Ovary (tissue), 7 donors: ENCODE measurements at regions not wholly inside any gene's neighbourhood (a gene's known extent, or its start where the extent isn't known, plus 50 kb on each side); places are given as distances from the start of the nearest gene placed in this dataset.

Experiments
- DNase-seq, 5 donors: peaks; one replicate each; pipeline ENCODE4 v3.0.0-alpha.2; 2019 to 2020
- H3K27ac ChIP-seq, 2 donors: fragments of 200-600 bp; one replicate each; pipeline versions ENCODE4 v1.5.1 to v1.8.0; 2019 to 2022
- H3K27me3 ChIP-seq: fragments of 200-600 bp; one replicate; pipeline ENCODE4 v1.8.0; 2022
- H3K36me3 ChIP-seq: fragments of 200-600 bp; sonication (generic); one replicate; pipeline ENCODE4 v1.5.1; 2019
- H3K4me1 ChIP-seq: one replicate; pipeline ENCODE4 v1.8.1; 2013; ENCODE audit warnings: mild to moderate bottlenecking, moderate library complexity; ENCODE audit not compliant: insufficient read depth
- H3K4me3 ChIP-seq: fragments of 200-600 bp; sonication (generic); one replicate; pipeline ENCODE4 v1.5.1; 2017
- H3K9me3 ChIP-seq, 2 donors: fragments of 200-600 bp in 1 of 2; sonication (generic) in 1 of 2; one replicate each; pipeline versions ENCODE4 v1.5.1 to v1.8.1; 2013 to 2019; ENCODE audit warnings: mild to moderate bottlenecking in 1 of 2, moderate library complexity in 1 of 2
- CTCF ChIP-seq, 3 donors: fragments of 450-650 bp in 2 of 3; fragments of 200-600 bp in 1 of 3; IDR thresholded peaks; one replicate each; pipeline versions ENCODE4 v1.5.1 to v1.8.0; 2016 to 2022; ENCODE audit warnings: antibody characterized with exemption in 3 of 3, mild to moderate bottlenecking in 1 of 3
- EP300 ChIP-seq: sonication (generic); formaldehyde crosslinking; IDR thresholded peaks from one replicate; pipeline ENCODE4 v1.6.1; 2017; ENCODE audit warnings: antibody characterized with exemption
- POLR2A ChIP-seq: fragments of 450-650 bp; IDR thresholded peaks from one replicate; pipeline ENCODE4 v1.6.1; 2017; ENCODE audit warnings: antibody characterized with exemption, mild to moderate bottlenecking, moderate library complexity
- WGBS, 3 donors: extraction: QIAGEN DNeasy Blood & Tissue Kit in 1 of 3; methylation state at CpG; one replicate each; pipeline versions ENCODE4 v1.1.5 to v1.1.7; 2013 to 2017; 5-methylcytosine and 5-hydroxymethylcytosine counted together
- intact Hi-C, 4 donors: fragments of 100-400 bp; cut with DNase I; formaldehyde crosslinking; loops; one replicate each; pipeline versions ENCODE4 v1.11.0 to v1.15.1; 2022 to 2023
- donor health status: DM: no; HTN: no; CAD: no; lungs with moderate emphysema.
- donor health status: DM: no; HTN: no; CAD: no.
- donor health status: Bipolar disorder and iron deficiency.
- donor health status: DM: no; HTN: no; CAD: no.
- donor health status: DM: yes; HTN: yes; CAD: no.

- H3K27me3 ChIP-seq: no peaks in the 10 kb centered on the region
- H3K36me3 ChIP-seq: no peaks in the 10 kb centered on the region
- H3K4me3 ChIP-seq: no peak overlapping the region
- no peaks in the 10 kb centered on the region for H3K9me3 ChIP-seq
- no peak overlapping the region for H3K27ac ChIP-seq
- H3K4me1 ChIP-seq: peaks cover 2% of the 10 kb centered on the region
- TF ChIP-seq EP300 (no peak), POLR2A (no peak), CTCF (IDR thresholded peaks at IDR 0.05) (no peak)
- intact Hi-C loops: no loop called here
- no peak for DNase-seq
Measured at GRCh38 chr12:18794000-18794399, 56.1 kb downstream of the CAPZA3 start.

DNA sequence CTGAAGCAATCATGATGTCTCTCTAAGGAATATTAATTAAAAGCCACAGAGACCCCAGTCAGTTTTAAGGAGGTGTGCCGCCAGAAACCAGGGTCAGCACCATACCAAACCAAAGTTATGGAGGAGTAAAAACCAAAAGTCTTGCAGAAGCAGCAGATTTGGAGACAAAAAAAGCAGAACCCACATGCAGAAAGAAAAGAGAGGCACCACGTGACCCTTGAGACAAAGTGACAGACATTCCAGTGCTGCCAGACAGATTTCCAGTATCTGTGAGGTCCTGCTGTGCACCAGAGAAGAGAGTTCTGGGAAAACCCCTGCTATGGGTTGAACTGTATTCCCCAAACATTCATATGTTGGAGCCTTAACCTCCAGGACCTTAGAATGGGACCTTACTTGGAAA lies 59.7 kb downstream of the CAPZA3 start:
- Histone ChIP-seq H3K4me1 (peaks cover 2% of the 10 kb centered on the region), H3K36me3 (no peaks in the 10 kb centered on the region), H3K4me3 (no peak overlapping the region), H3K27me3 (no peaks in the 10 kb centered on the region), H3K27ac (no peak overlapping the region), H3K9me3 (no peaks in the 10 kb centered on the region)
- WGBS, 3 donors: 86 to 90% (median 88%) methylated on average over 2 of the region's 2 CpGs
- TF ChIP-seq EP300 (no peak), CTCF (IDR thresholded peaks at IDR 0.05) (no peak), POLR2A (no peak)
- intact Hi-C loops: no loop called here
- DNase-seq: no peak

DNA sequence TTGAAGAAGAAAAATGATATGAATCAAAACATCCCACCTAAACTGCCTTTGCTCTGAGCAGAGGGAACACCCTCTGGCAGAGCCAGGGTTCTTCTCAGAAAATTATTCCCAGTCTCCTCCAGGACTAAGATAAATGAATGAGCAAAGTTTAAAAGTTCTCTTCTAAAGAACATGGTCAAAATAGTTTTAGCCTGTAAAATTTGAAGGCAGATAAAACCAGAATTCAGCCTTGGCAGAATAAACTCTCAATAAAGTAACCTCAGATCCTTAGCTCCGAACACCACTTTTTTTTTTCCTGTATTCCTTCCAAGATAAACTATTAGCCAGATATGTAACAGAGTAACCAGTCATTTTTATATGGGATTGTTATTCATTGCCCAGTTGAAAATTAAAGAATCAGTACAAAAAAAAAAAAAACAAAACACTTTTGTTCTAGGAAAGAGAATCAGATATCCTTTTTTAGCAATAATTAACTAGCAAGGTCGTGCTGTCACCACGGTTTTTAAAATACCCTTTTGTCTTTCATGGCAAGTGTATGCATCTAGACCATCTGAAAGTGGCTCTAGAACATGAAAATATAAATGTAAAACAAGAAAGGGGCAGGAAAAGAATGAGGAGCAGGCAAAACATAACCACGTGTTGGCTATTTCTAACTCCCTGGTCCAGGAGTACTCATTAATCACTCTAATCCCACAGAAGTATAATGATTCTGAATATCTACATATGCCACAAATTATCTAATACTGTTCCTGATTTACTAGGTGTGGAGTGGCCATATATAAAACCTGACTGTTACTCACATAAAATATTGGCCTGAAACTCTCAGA lies 60.8 kb downstream of the CAPZA3 start:
- Histone ChIP-seq H3K4me3 (no peak overlapping the region), H3K27me3 (no peaks in the 10 kb centered on the region), H3K36me3 (no peaks in the 10 kb centered on the region), H3K27ac (peak overlapping the region in 1 of 2 donors; percentile 21), H3K4me1 (peaks cover 2% of the 10 kb centered on the region), H3K9me3 (no peaks in the 10 kb centered on the region)
- no peak for TF ChIP-seq CTCF (IDR thresholded peaks at IDR 0.05)
- TF ChIP-seq POLR2A: no peak
- no peak for TF ChIP-seq EP300
- WGBS, 3 donors: 1 to 2% (median 1%) methylated on average over 4 of the region's 4 CpGs
- intact Hi-C loops: no loop called here
- DNase-seq: no peak

GRCh38 chr12:18799561-18799960 lies 61.6 kb downstream of the CAPZA3 start:
- WGBS, 3 donors: 65 to 86% (median 84%) methylated on average over 1 of the region's 1 CpG
- H3K27me3 ChIP-seq: no peaks in the 10 kb centered on the region
- DNase-seq: no peak
- H3K4me3 ChIP-seq: no peak overlapping the region
- H3K36me3 ChIP-seq: no peaks in the 10 kb centered on the region
- no peaks in the 10 kb centered on the region for H3K9me3 ChIP-seq
- intact Hi-C loops: no loop called here
- peaks cover 2% of the 10 kb centered on the region for H3K4me1 ChIP-seq
- TF ChIP-seq CTCF (IDR thresholded peaks at IDR 0.05) (no peak), EP300 (no peak), POLR2A (no peak)
- no peak overlapping the region for H3K27ac ChIP-seq
